Esophagus squamous epithelium (tissue), 5 donors: ENCODE measurements at regions not wholly inside any gene's neighbourhood (a gene's known extent, or its start where the extent isn't known, plus 50 kb on each side); places are given as distances from the start of the nearest gene placed in this dataset.
A peak's percentile ranks its signal among the peaks of the same experiment; 100 is the strongest.
"Not testable (repeated sequence)": the region's sequence is repeated elsewhere in the genome, so short reads cannot be mapped to it uniquely, and the experiment has no call there.

Experiments
- DNase-seq: peaks from one replicate; lab custom pipeline; 2025; lab: John Stamatoyannopoulos, UW
- H3K27ac ChIP-seq, 4 donors: fragments of 200-600 bp; sonication (generic); one replicate each; pipeline ENCODE4 v1.5.1; 2016 to 2019; ENCODE audit warnings: mild to moderate bottlenecking in 1 of 4
- H3K27me3 ChIP-seq, 4 donors: fragments of 200-600 bp; sonication (generic); 1 replicate in 3 of 4; 2 replicates in 1 of 4; pipeline versions ENCODE4 v1.5.1 to v1.6.0; 2017 to 2021; ENCODE audit warnings: antibody characterized with exemption in 1 of 4
- H3K36me3 ChIP-seq, 3 donors: fragments of 200-600 bp; sonication (generic); one replicate each; pipeline ENCODE4 v1.5.1; 2016 to 2019
- H3K4me1 ChIP-seq, 3 donors: fragments of 200-600 bp; sonication (generic); one replicate each; pipeline ENCODE4 v1.5.1; 2017 to 2019
- H3K4me3 ChIP-seq, 4 donors: fragments of 200-600 bp; sonication (generic); 1 replicate in 3 of 4; 2 replicates in 1 of 4; pipeline ENCODE4 v1.5.1; 2016 to 2019; ENCODE audit warnings: mild to moderate bottlenecking in 2 of 4, moderate library complexity in 1 of 4
- H3K9me3 ChIP-seq, 3 donors: fragments of 200-600 bp; sonication (generic); one replicate each; pipeline ENCODE4 v1.5.1; 2016 to 2019
- CTCF ChIP-seq, 6 experiments: fragments of 450-650 bp in 4 of 6; fragments of 200-600 bp in 2 of 6; sonication (generic) in 2 of 6; IDR thresholded peaks; one replicate each; pipeline ENCODE4 v1.5.1; 2016 to 2019; ENCODE audit warnings: antibody characterized with exemption in 6 of 6, mild to moderate bottlenecking in 4 of 6, moderate library complexity in 4 of 6
- POLR2A ChIP-seq, 4 donors: fragments of 450-650 bp; IDR thresholded peaks; one replicate each; pipeline ENCODE4 v1.6.1; 2017; ENCODE audit warnings: antibody characterized with exemption in 4 of 4, mild to moderate bottlenecking in 4 of 4, moderate library complexity in 3 of 4
- WGBS, 2 donors: methylation state at CpG; one replicate each; pipeline ENCODE4 v1.1.5; 2018; 5-methylcytosine and 5-hydroxymethylcytosine counted together
- intact Hi-C: fragments of 100-400 bp; cut with DNase I; formaldehyde crosslinking; loops from one replicate; pipeline ENCODE4 v1.15.0; 2022
- donor health status: DM: yes; HTN: yes; CAD: no.

GRCh38 chr12:46983959-46984841 is 95.2 kb upstream of the PCED1B start:
- Histone ChIP-seq H3K27ac (peak overlapping the region in 3 of 4 donors; percentile 68 to 85 (median 78)), H3K36me3 (no peaks in the 10 kb centered on the region), H3K4me1 (peaks cover 0 to 25% (median 8%) of the 10 kb centered on the region in 3 donors), H3K9me3 (peaks cover 0 to under 1% (median 0%) of the 10 kb centered on the region in 3 donors), H3K4me3 (no peak overlapping the region), H3K27me3 (peaks cover 0 to 5% (median 0%) of the 10 kb centered on the region in 4 donors)
- no peak for DNase-seq
- peak; percentile 17 to 94 (median 82) for TF ChIP-seq CTCF (IDR thresholded peaks at IDR 0.05)
- no peak for TF ChIP-seq POLR2A (IDR thresholded peaks at IDR 0.05)
- 20 to 25% methylated on average over 7 of the region's 7 CpGs for WGBS, 2 donors
- intact Hi-C loops, result no loop called here

- H3K27ac ChIP-seq, result no peak overlapping the region
- H3K27me3 ChIP-seq, result peaks cover 0 to 5% (median 0%) of the 10 kb centered on the region in 4 donors
- DNase-seq, result no peak
- H3K36me3 ChIP-seq, result no peaks in the 10 kb centered on the region
- peaks cover 0 to 8% (median 0%) of the 10 kb centered on the region in 3 donors for H3K9me3 ChIP-seq
- no peak for TF ChIP-seq POLR2A (IDR thresholded peaks at IDR 0.05)
- no peak for TF ChIP-seq CTCF (IDR thresholded peaks at IDR 0.05)
- H3K4me3 ChIP-seq, result no peak overlapping the region
- intact Hi-C loops, result no loop called here
- H3K4me1 ChIP-seq, result peaks cover 0 to 25% (median 8%) of the 10 kb centered on the region in 3 donors
Measured at GRCh38 chr12:46985816-46986215, 93.6 kb upstream of the PCED1B start.

GRCh38 chr12:46988122-46988521 is 91.3 kb upstream of the PCED1B start:
- H3K4me3 ChIP-seq, H3K27me3 ChIP-seq, H3K27ac ChIP-seq, intact Hi-C loops, DNase-seq, H3K36me3 ChIP-seq: not testable (repeated sequence)
- WGBS, 2 donors, result 32 to 56% methylated on average over 1 of the region's 1 CpG
- Histone ChIP-seq H3K4me1 (peaks cover 0 to 14% (median 5%) of the 10 kb centered on the region in 3 donors), H3K9me3 (peaks cover 0 to 25% (median 0%) of the 10 kb centered on the region in 3 donors)

- Histone ChIP-seq H3K36me3 (no peaks in the 10 kb centered on the region), H3K9me3 (peaks cover 0 to 25% (median 0%) of the 10 kb centered on the region in 3 donors), H3K4me3 (no peak overlapping the region), H3K4me1 (no peaks in the 10 kb centered on the region), H3K27ac (no peak overlapping the region), H3K27me3 (no peaks in the 10 kb centered on the region)
- no peak for TF ChIP-seq POLR2A (IDR thresholded peaks at IDR 0.05)
- TF ChIP-seq CTCF (IDR thresholded peaks at IDR 0.05), result no peak
- DNase-seq, result no peak
- intact Hi-C loops, result no loop called here
- 67 to 68% methylated on average over 1 of the region's 1 CpG for WGBS, 2 donors
Measured at GRCh38 chr12:46990211-46990610, 89.2 kb upstream of the PCED1B start.

GRCh38 chr12:46992051-46992450 is 87.4 kb upstream of the PCED1B start:
- H3K4me3 ChIP-seq, H3K27me3 ChIP-seq, H3K36me3 ChIP-seq, intact Hi-C loops, H3K27ac ChIP-seq, H3K4me1 ChIP-seq, DNase-seq: not testable (repeated sequence)
- H3K9me3 ChIP-seq, result peaks cover 0 to 29% (median 0%) of the 10 kb centered on the region in 3 donors
- WGBS, 2 donors, result 80 to 84% methylated on average over 2 to 5 of the region's 6 CpGs

- intact Hi-C loops, result no loop called here
- Histone ChIP-seq H3K36me3 (no peaks in the 10 kb centered on the region), H3K4me3 (no peak overlapping the region), H3K27ac (no peak overlapping the region), H3K27me3 (no peaks in the 10 kb centered on the region), H3K9me3 (peaks cover 0 to 4% (median 0%) of the 10 kb centered on the region in 3 donors), H3K4me1 (no peaks in the 10 kb centered on the region)
- TF ChIP-seq CTCF (IDR thresholded peaks at IDR 0.05) (no peak), POLR2A (IDR thresholded peaks at IDR 0.05) (no peak)
- DNase-seq, result no peak
- WGBS, 2 donors, result 69 to 85% methylated on average over 5 of the region's 5 CpGs
Measured at GRCh38 chr12:46998811-46999368, 80.5 kb upstream of the PCED1B start.
